ENCODE measurements at regions not wholly inside any gene's neighbourhood (a gene's known extent, or its start where the extent isn't known, plus 50 kb on each side); places are given as distances from the start of the nearest gene placed in this dataset.

GRCh38 chr18:2108591-2108990 lies 462.7 kb downstream of the METTL4 start:
- WGBS, 2 donors (ENCODE audit: extremely low coverage in 2 of 2, insufficient read length in 2 of 2, insufficient replicate concordance in 1 of 2) = no CpG with 5 or more reads among the region's 6 CpGs

GRCh38 chr18:2111456-2111855 lies 459.8 kb downstream of the METTL4 start:
- H3K9me3 ChIP-seq (replicated peaks in 1 of 2; ENCODE audit: control insufficient read depth in 2 of 2, insufficient read depth in 1 of 2, low read depth in 1 of 2, low read length in 2 of 2) = no peaks in the 10 kb centered on the region
- no peaks in the 10 kb centered on the region for H3K4me1 ChIP-seq (ENCODE audit: control insufficient read depth in 2 of 2, insufficient read depth in 1 of 2, low read depth in 1 of 2, low read length in 2 of 2)
- no peak for DNase-seq (ENCODE audit: low spot score)
- no peak overlapping the region for H3K23ac ChIP-seq (ENCODE audit: low read depth, low read length, poor library complexity)
- no peak overlapping the region for H3K9ac ChIP-seq (ENCODE audit: low read depth, low read length, poor library complexity)
- H2AFZ ChIP-seq (ENCODE audit: low read length) = no peak overlapping the region
- no peak overlapping the region for H2BK120ac ChIP-seq (ENCODE audit: low read depth, low read length)
- no peak overlapping the region for H2BK15ac ChIP-seq (ENCODE audit: low read length)
- no peak overlapping the region for H3K27ac ChIP-seq (replicated peaks; ENCODE audit: low read length)
- no peaks in the 10 kb centered on the region for H3K79me1 ChIP-seq (ENCODE audit: low read depth, low read length)
- no peak overlapping the region for H2AK5ac ChIP-seq (ENCODE audit: low read depth, low read length)
- no peaks in the 10 kb centered on the region for H3K36me3 ChIP-seq (replicated peaks in 1 of 2; ENCODE audit: control insufficient read depth in 2 of 2, insufficient read depth in 2 of 2, low read length in 2 of 2)
- WGBS, 2 donors (ENCODE audit: extremely low coverage in 2 of 2, insufficient read length in 2 of 2, insufficient replicate concordance in 1 of 2) = no CpG with 5 or more reads among the region's 3 CpGs
- H3K18ac ChIP-seq (ENCODE audit: low read length) = no peak overlapping the region
- no peak overlapping the region for H3K14ac ChIP-seq (ENCODE audit: low read length)
- H3K4ac ChIP-seq (ENCODE audit: low read length) = no peak overlapping the region
- H4K91ac ChIP-seq (ENCODE audit: low read depth, low read length, poor library complexity) = no peak overlapping the region
- no peak overlapping the region for H3K4me2 ChIP-seq (ENCODE audit: insufficient read depth, low read length, poor library complexity, severe bottlenecking)
- H3K4me3 ChIP-seq (ENCODE audit: low read length in 2 of 2) = no peak overlapping the region
- H4K8ac ChIP-seq (ENCODE audit: low read depth, low read length) = no peak overlapping the region
- no peaks in the 10 kb centered on the region for H3K27me3 ChIP-seq (ENCODE audit: control insufficient read depth in 3 of 3, insufficient read depth in 3 of 3, low read depth in 1 of 3, low read length in 3 of 3)
- H2BK12ac ChIP-seq (ENCODE audit: low read length) = no peak overlapping the region
- no peak overlapping the region for H2BK5ac ChIP-seq (ENCODE audit: low read length)

More at GRCh38 chr18:2108591-2108990, 462.7 kb downstream of the METTL4 start:
- H3K9ac ChIP-seq (ENCODE audit: low read depth, low read length, poor library complexity) = no peak overlapping the region
- no peaks in the 10 kb centered on the region for H3K79me1 ChIP-seq (ENCODE audit: low read depth, low read length)
- no peaks in the 10 kb centered on the region for H3K9me3 ChIP-seq (replicated peaks in 1 of 2; ENCODE audit: control insufficient read depth in 2 of 2, insufficient read depth in 1 of 2, low read depth in 1 of 2, low read length in 2 of 2)
- no peak overlapping the region for H4K91ac ChIP-seq (ENCODE audit: low read depth, low read length, poor library complexity)
- H3K18ac ChIP-seq (ENCODE audit: low read length) = no peak overlapping the region
- H2BK5ac ChIP-seq (ENCODE audit: low read length) = no peak overlapping the region
- H2BK120ac ChIP-seq (ENCODE audit: low read depth, low read length) = no peak overlapping the region
- H3K4me1 ChIP-seq (ENCODE audit: control insufficient read depth in 2 of 2, insufficient read depth in 1 of 2, low read depth in 1 of 2, low read length in 2 of 2) = no peaks in the 10 kb centered on the region
- no peak overlapping the region for H3K14ac ChIP-seq (ENCODE audit: low read length)
- H3K36me3 ChIP-seq (replicated peaks in 1 of 2; ENCODE audit: control insufficient read depth in 2 of 2, insufficient read depth in 2 of 2, low read length in 2 of 2) = no peaks in the 10 kb centered on the region
- no peak overlapping the region for H3K27ac ChIP-seq (replicated peaks; ENCODE audit: low read length)
- H2BK15ac ChIP-seq (ENCODE audit: low read length) = no peak overlapping the region
- no peak overlapping the region for H2AFZ ChIP-seq (ENCODE audit: low read length)
- no peak overlapping the region for H3K4me3 ChIP-seq (ENCODE audit: low read length in 2 of 2)
- no peak overlapping the region for H2BK12ac ChIP-seq (ENCODE audit: low read length)
- H2AK5ac ChIP-seq (ENCODE audit: low read depth, low read length) = no peak overlapping the region
- DNase-seq (ENCODE audit: low spot score) = no peak
- no peak overlapping the region for H3K4ac ChIP-seq (ENCODE audit: low read length)
- no peak overlapping the region for H4K8ac ChIP-seq (ENCODE audit: low read depth, low read length)
- H3K23ac ChIP-seq (ENCODE audit: low read depth, low read length, poor library complexity) = no peak overlapping the region
- no peaks in the 10 kb centered on the region for H3K27me3 ChIP-seq (ENCODE audit: control insufficient read depth in 3 of 3, insufficient read depth in 3 of 3, low read depth in 1 of 3, low read length in 3 of 3)
- H3K4me2 ChIP-seq (ENCODE audit: insufficient read depth, low read length, poor library complexity, severe bottlenecking) = no peak overlapping the region

- Histone ChIP-seq H3K4me3 (ENCODE audit: low read length in 2 of 2) (no peak overlapping the region), H4K91ac (ENCODE audit: low read depth, low read length, poor library complexity) (no peak overlapping the region), H3K14ac (ENCODE audit: low read length) (no peak overlapping the region), H3K4me2 (ENCODE audit: insufficient read depth, low read length, poor library complexity, severe bottlenecking) (no peak overlapping the region), H2BK5ac (ENCODE audit: low read length) (no peak overlapping the region), H2BK12ac (ENCODE audit: low read length) (no peak overlapping the region), H3K79me1 (ENCODE audit: low read depth, low read length) (no peaks in the 10 kb centered on the region), H3K23ac (ENCODE audit: low read depth, low read length, poor library complexity) (no peak overlapping the region), H3K27ac (replicated peaks; ENCODE audit: low read length) (no peak overlapping the region), H3K4ac (ENCODE audit: low read length) (no peak overlapping the region), H3K4me1 (ENCODE audit: control insufficient read depth in 2 of 2, insufficient read depth in 1 of 2, low read depth in 1 of 2, low read length in 2 of 2) (no peaks in the 10 kb centered on the region), H2AK5ac (ENCODE audit: low read depth, low read length) (no peak overlapping the region), H3K9me3 (replicated peaks in 1 of 2; ENCODE audit: control insufficient read depth in 2 of 2, insufficient read depth in 1 of 2, low read depth in 1 of 2, low read length in 2 of 2) (no peaks in the 10 kb centered on the region), H2BK15ac (ENCODE audit: low read length) (no peak overlapping the region), H2AFZ (ENCODE audit: low read length) (no peak overlapping the region), H3K36me3 (replicated peaks in 1 of 2; ENCODE audit: control insufficient read depth in 2 of 2, insufficient read depth in 2 of 2, low read length in 2 of 2) (no peaks in the 10 kb centered on the region), H4K8ac (ENCODE audit: low read depth, low read length) (no peak overlapping the region), H3K27me3 (ENCODE audit: control insufficient read depth in 3 of 3, insufficient read depth in 3 of 3, low read depth in 1 of 3, low read length in 3 of 3) (no peaks in the 10 kb centered on the region), H3K9ac (ENCODE audit: low read depth, low read length, poor library complexity) (no peak overlapping the region), H3K18ac (ENCODE audit: low read length) (no peak overlapping the region), H2BK120ac (ENCODE audit: low read depth, low read length) (no peak overlapping the region)
- DNase-seq (ENCODE audit: low spot score) = no peak
- no CpG with 5 or more reads among the region's 8 CpGs for WGBS, 2 donors (ENCODE audit: extremely low coverage in 2 of 2, insufficient read length in 2 of 2, insufficient replicate concordance in 1 of 2)
Measured at GRCh38 chr18:2112435-2113045, 458.8 kb downstream of the METTL4 start.

GRCh38 chr18:2114289-2114688 lies 457.0 kb downstream of the METTL4 start:
- Histone ChIP-seq H3K18ac (ENCODE audit: low read length) (no peak overlapping the region), H3K36me3 (replicated peaks in 1 of 2; ENCODE audit: control insufficient read depth in 2 of 2, insufficient read depth in 2 of 2, low read length in 2 of 2) (no peaks in the 10 kb centered on the region), H2AFZ (ENCODE audit: low read length) (no peak overlapping the region), H4K8ac (ENCODE audit: low read depth, low read length) (no peak overlapping the region), H3K23ac (ENCODE audit: low read depth, low read length, poor library complexity) (no peak overlapping the region), H3K79me1 (ENCODE audit: low read depth, low read length) (no peaks in the 10 kb centered on the region), H3K9me3 (replicated peaks in 1 of 2; ENCODE audit: control insufficient read depth in 2 of 2, insufficient read depth in 1 of 2, low read depth in 1 of 2, low read length in 2 of 2) (no peaks in the 10 kb centered on the region), H2BK5ac (ENCODE audit: low read length) (no peak overlapping the region), H2AK5ac (ENCODE audit: low read depth, low read length) (no peak overlapping the region), H2BK15ac (ENCODE audit: low read length) (no peak overlapping the region), H4K91ac (ENCODE audit: low read depth, low read length, poor library complexity) (no peak overlapping the region), H3K4me3 (ENCODE audit: low read length in 2 of 2) (no peak overlapping the region), H3K4me2 (ENCODE audit: insufficient read depth, low read length, poor library complexity, severe bottlenecking) (no peak overlapping the region), H3K4me1 (ENCODE audit: control insufficient read depth in 2 of 2, insufficient read depth in 1 of 2, low read depth in 1 of 2, low read length in 2 of 2) (no peaks in the 10 kb centered on the region), H3K27ac (replicated peaks; ENCODE audit: low read length) (no peak overlapping the region), H3K14ac (ENCODE audit: low read length) (no peak overlapping the region), H2BK120ac (ENCODE audit: low read depth, low read length) (no peak overlapping the region), H3K9ac (ENCODE audit: low read depth, low read length, poor library complexity) (no peak overlapping the region), H2BK12ac (ENCODE audit: low read length) (no peak overlapping the region), H3K4ac (ENCODE audit: low read length) (no peak overlapping the region), H3K27me3 (ENCODE audit: control insufficient read depth in 3 of 3, insufficient read depth in 3 of 3, low read depth in 1 of 3, low read length in 3 of 3) (no peaks in the 10 kb centered on the region)
- WGBS, 2 donors (ENCODE audit: extremely low coverage in 2 of 2, insufficient read length in 2 of 2, insufficient replicate concordance in 1 of 2) = no CpG with 5 or more reads among the region's 2 CpGs
- DNase-seq (ENCODE audit: low spot score) = no peak
